Mucosa of rectum (tissue), 2 donors: ENCODE measurements at regions not wholly inside any gene's neighbourhood (a gene's known extent, or its start where the extent isn't known, plus 50 kb on each side); places are given as distances from the start of the nearest gene placed in this dataset.

ENCODE experiments used
- H3K27ac ChIP-seq, 2 donors: one replicate each; pipeline ENCODE4 v1.7.0; 2013; ENCODE audit warnings: inconsistent platforms in 2 of 2, low read depth in 2 of 2, low read length in 2 of 2
- H3K27me3 ChIP-seq, 2 donors: one replicate each; pipeline ENCODE4 v1.7.0; 2013; ENCODE audit warnings: low read length in 2 of 2; ENCODE audit not compliant: control insufficient read depth in 2 of 2, insufficient read depth in 2 of 2
- H3K36me3 ChIP-seq, 2 donors: one replicate each; pipeline ENCODE4 v1.7.0; 2013; ENCODE audit warnings: low read length in 2 of 2; ENCODE audit not compliant: control insufficient read depth in 2 of 2, insufficient read depth in 2 of 2
- H3K4me1 ChIP-seq, 2 donors: one replicate each; pipeline ENCODE4 v1.7.0; 2013; ENCODE audit warnings: low read length in 2 of 2, mild to moderate bottlenecking in 1 of 2; ENCODE audit not compliant: control insufficient read depth in 2 of 2, insufficient read depth in 2 of 2
- H3K4me3 ChIP-seq, 2 donors: one replicate each; pipeline ENCODE4 v1.7.0; 2013; ENCODE audit warnings: low read length in 2 of 2
- H3K9ac ChIP-seq, 2 donors: one replicate each; pipeline ENCODE4 v1.7.0; 2013; ENCODE audit warnings: low read length in 2 of 2, low read depth in 1 of 2, mild to moderate bottlenecking in 1 of 2
- H3K9me3 ChIP-seq, 2 donors: one replicate each; pipeline ENCODE4 v1.7.0; 2013; ENCODE audit warnings: low read length in 2 of 2; ENCODE audit not compliant: control insufficient read depth in 2 of 2
- donor health status: healthy.
- donor health status: Normal muscosa, but diverticular disease.

GRCh38 chr3:10566451-10566850 lies 61.1 kb upstream of the ATP2B2 start:
- H3K27ac ChIP-seq: no peak overlapping the region
- no peak overlapping the region for H3K9ac ChIP-seq
- H3K4me3 ChIP-seq: no peak overlapping the region
- H3K4me1 ChIP-seq: no peaks in the 10 kb centered on the region
- H3K36me3 ChIP-seq: no peaks in the 10 kb centered on the region
- H3K9me3 ChIP-seq: no peaks in the 10 kb centered on the region
- peaks cover 0 to 10% of the 10 kb centered on the region in 2 donors for H3K27me3 ChIP-seq

GRCh38 chr3:10568549-10568948 lies 63.2 kb upstream of the ATP2B2 start:
- Histone ChIP-seq H3K36me3 (no peaks in the 10 kb centered on the region), H3K9ac (no peak overlapping the region), H3K27ac (no peak overlapping the region), H3K27me3 (peaks cover 0 to 7% of the 10 kb centered on the region in 2 donors), H3K9me3 (no peaks in the 10 kb centered on the region), H3K4me3 (no peak overlapping the region), H3K4me1 (no peaks in the 10 kb centered on the region)

GRCh38 chr3:10570196-10570946 lies 65.0 kb upstream of the ATP2B2 start:
- Histone ChIP-seq H3K9ac (no peak overlapping the region), H3K4me1 (no peaks in the 10 kb centered on the region), H3K9me3 (no peaks in the 10 kb centered on the region), H3K36me3 (no peaks in the 10 kb centered on the region), H3K27me3 (peaks cover 0 to 7% of the 10 kb centered on the region in 2 donors), H3K27ac (no peak overlapping the region), H3K4me3 (no peak overlapping the region)

- Histone ChIP-seq H3K27ac (no peak overlapping the region), H3K9ac (no peak overlapping the region), H3K4me3 (no peak overlapping the region), H3K27me3 (peaks cover 0 to 2% of the 10 kb centered on the region in 2 donors), H3K9me3 (no peaks in the 10 kb centered on the region), H3K36me3 (no peaks in the 10 kb centered on the region), H3K4me1 (no peaks in the 10 kb centered on the region)
Measured at GRCh38 chr3:10574101-10574620, 68.8 kb upstream of the ATP2B2 start.

GRCh38 chr3:10575601-10576160 lies 70.3 kb upstream of the ATP2B2 start:
- Histone ChIP-seq H3K4me1 (no peaks in the 10 kb centered on the region), H3K9ac (no peak overlapping the region), H3K27me3 (peaks cover 0 to 2% of the 10 kb centered on the region in 2 donors), H3K9me3 (no peaks in the 10 kb centered on the region), H3K4me3 (no peak overlapping the region), H3K27ac (no peak overlapping the region), H3K36me3 (no peaks in the 10 kb centered on the region)

GRCh38 chr3:10577486-10577885 lies 72.1 kb upstream of the ATP2B2 start:
- Histone ChIP-seq H3K27me3 (peaks cover 0 to 2% of the 10 kb centered on the region in 2 donors), H3K36me3 (no peaks in the 10 kb centered on the region), H3K27ac (no peak overlapping the region), H3K4me1 (no peaks in the 10 kb centered on the region), H3K4me3 (no peak overlapping the region), H3K9me3 (no peaks in the 10 kb centered on the region), H3K9ac (no peak overlapping the region)

GRCh38 chr3:10580426-10580825 lies 75.0 kb upstream of the ATP2B2 start:
- Histone ChIP-seq H3K9ac (no peak overlapping the region), H3K9me3 (no peaks in the 10 kb centered on the region)

GRCh38 chr3:10581251-10581650 lies 75.9 kb upstream of the ATP2B2 start:
- no peaks in the 10 kb centered on the region for H3K36me3 ChIP-seq
- peaks cover 4 to 11% of the 10 kb centered on the region in 2 donors for H3K27me3 ChIP-seq
- no peaks in the 10 kb centered on the region for H3K4me1 ChIP-seq

More at GRCh38 chr3:10580426-10580825, 75.0 kb upstream of the ATP2B2 start:
- Histone ChIP-seq H3K27ac (no peak overlapping the region), H3K36me3 (no peaks in the 10 kb centered on the region), H3K4me1 (no peaks in the 10 kb centered on the region), H3K4me3 (no peak overlapping the region), H3K27me3 (peaks cover 4 to 6% of the 10 kb centered on the region in 2 donors)

GRCh38 chr3:10581716-10582115 lies 76.3 kb upstream of the ATP2B2 start:
- H3K9me3 ChIP-seq: no peaks in the 10 kb centered on the region
- no peak overlapping the region for H3K4me3 ChIP-seq
- no peak overlapping the region for H3K9ac ChIP-seq
- no peaks in the 10 kb centered on the region for H3K36me3 ChIP-seq
- peaks cover 4 to 11% of the 10 kb centered on the region in 2 donors for H3K27me3 ChIP-seq
- H3K4me1 ChIP-seq: no peaks in the 10 kb centered on the region
- no peak overlapping the region for H3K27ac ChIP-seq

More at GRCh38 chr3:10581251-10581650, 75.9 kb upstream of the ATP2B2 start:
- no peaks in the 10 kb centered on the region for H3K9me3 ChIP-seq
- no peak overlapping the region for H3K9ac ChIP-seq
- H3K4me3 ChIP-seq: no peak overlapping the region
- H3K27ac ChIP-seq: no peak overlapping the region

- Histone ChIP-seq H3K4me3 (no peak overlapping the region), H3K9me3 (no peaks in the 10 kb centered on the region), H3K36me3 (no peaks in the 10 kb centered on the region), H3K9ac (no peak overlapping the region), H3K4me1 (no peaks in the 10 kb centered on the region), H3K27me3 (peaks cover 4 to 11% of the 10 kb centered on the region in 2 donors), H3K27ac (no peak overlapping the region)
Measured at GRCh38 chr3:10582733-10583132, 77.3 kb upstream of the ATP2B2 start.
